ENCODE measurements at regions not wholly inside any gene's neighbourhood (a gene's known extent, or its start where the extent isn't known, plus 50 kb on each side); places are given as distances from the start of the nearest gene placed in this dataset.

- H3K27ac ChIP-seq (ENCODE audit: insufficient read depth, low read depth, low read length) = no peak overlapping the region
- H3K27me3 ChIP-seq (ENCODE audit: control insufficient read depth in 2 of 2, insufficient read depth in 2 of 2, low read length in 2 of 2) = no peaks in the 10 kb centered on the region
- CTCF ChIA-PET = interaction anchor here (1.1 kb wide), 1 partner anchor 45 kb away, joined by 3 read pairs; no protein-coding TSS in a partner anchor
- dilution Hi-C loops (cut with MboI; ENCODE audit: extremely low pct_ligation_motif_present, low sequenced_read_pairs) = no loop called here
- no peak overlapping the region for H3K4me2 ChIP-seq (ENCODE audit: insufficient read depth, low read length)
- no peaks in the 10 kb centered on the region for H3K9me3 ChIP-seq (replicated peaks; ENCODE audit: control insufficient read depth, insufficient read depth, low read length)
- no peak overlapping the region for H3K9ac ChIP-seq (replicated peaks; ENCODE audit: extremely low read depth, insufficient read depth, low read length)
- FAIRE-seq (no peak), DNase-seq (ENCODE audit: low read depth, low spot score) (no peak)
- no peaks in the 10 kb centered on the region for H3K4me1 ChIP-seq (ENCODE audit: control insufficient read depth, extremely low read depth, insufficient read depth, low read length)
- no peak overlapping the region for H2AFZ ChIP-seq (ENCODE audit: low read depth, low read length)
- H3K4me3 ChIP-seq (replicated peaks in 1 of 3; ENCODE audit: insufficient read depth in 1 of 3, low read depth in 1 of 3, low read length in 3 of 3) = no peak overlapping the region
- POLR2A ChIA-PET = no interaction called here
- no TSS peak for BruUV-seq (replicated peaks)
- intact Hi-C loops (cut with micrococcal nuclease) = no loop called here
- H3K79me2 ChIP-seq (ENCODE audit: control insufficient read depth, insufficient read depth, low read length) = no peaks in the 10 kb centered on the region
- TF ChIP-seq MYC (IDR thresholded peaks at IDR 0.05; ENCODE audit: low read depth, low read length) (no peak), JUN (IDR thresholded peaks at IDR 0.05; ENCODE audit: borderline replicate concordance, insufficient read depth, insufficient read length, low read depth) (no peak), POLR2AphosphoS5 (IDR thresholded peaks at IDR 0.05; ENCODE audit: insufficient read depth, low read depth, low read length) (no peak), CTCF (IDR thresholded peaks at IDR 0.05; ENCODE audit: extremely low read depth in 1 of 2, insufficient read depth in 1 of 2, low read depth in 1 of 2, low read length in 2 of 2) (no peak), GATA2 (IDR thresholded peaks at IDR 0.05; ENCODE audit: insufficient read depth, insufficient read length, low read depth, low read length) (no peak), MAX (IDR thresholded peaks at IDR 0.05; ENCODE audit: insufficient read depth, insufficient read length) (no peak), POLR2A (IDR thresholded peaks at IDR 0.05; ENCODE audit: low read depth, low read length) (no peak), FOS (IDR thresholded peaks at IDR 0.05; ENCODE audit: borderline replicate concordance, insufficient read depth, low read length) (no peak), EZH2 (IDR thresholded peaks at IDR 0.05; ENCODE audit: borderline replicate concordance, low read depth, low read length, severe bottlenecking) (no peak)
- H3K9me1 ChIP-seq (replicated peaks; ENCODE audit: control insufficient read depth, extremely low read depth, insufficient read depth, low read length) = no peaks in the 10 kb centered on the region
- H4K20me1 ChIP-seq (replicated peaks; ENCODE audit: control insufficient read depth, extremely low read depth, insufficient read depth, low read length) = no peaks in the 10 kb centered on the region
- no peaks in the 10 kb centered on the region for H3K36me3 ChIP-seq (ENCODE audit: control insufficient read depth in 2 of 2, extremely low read depth in 1 of 2, insufficient read depth in 2 of 2, low read length in 2 of 2)
These were observed 590.9 kb upstream of the ZNF608 start for GRCh38 chr5:125337294-125337693.

Data from endothelial cell of umbilical vein (primary cell).